GM04503 (cell line): ENCODE measurements at regions not wholly inside any gene's neighbourhood (a gene's known extent, or its start where the extent isn't known, plus 50 kb on each side); places are given as distances from the start of the nearest gene placed in this dataset.
"Not testable (repeated sequence)": the region's sequence is repeated elsewhere in the genome, so short reads cannot be mapped to it uniquely, and the experiment has no call there.

Experiments
- DNase-seq: peaks from one replicate; pipeline ENCODE4 v3.0.0-alpha.2; 2012; ENCODE audit warnings: low read depth

DNA sequence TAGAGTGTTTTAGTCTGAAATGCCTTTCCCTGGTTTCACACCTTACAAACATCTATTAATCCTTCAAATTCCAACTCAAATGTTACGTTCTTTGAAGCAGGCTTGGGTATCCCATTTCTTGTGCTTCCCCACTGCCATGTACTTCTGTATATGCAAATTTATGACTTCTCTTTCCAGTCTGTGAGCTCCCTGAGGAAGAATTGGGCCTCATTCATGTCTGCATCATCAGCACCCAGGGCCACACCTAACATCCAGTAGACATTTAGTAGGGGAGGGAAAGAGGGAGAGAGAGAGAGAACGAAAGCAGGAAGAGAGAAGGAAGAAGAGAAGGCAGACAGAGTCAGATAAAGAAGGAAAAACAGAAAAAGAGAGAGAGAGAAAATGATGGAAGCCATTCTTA is 53.3 kb upstream of the KY start:
- DNase-seq = no peak

DNA sequence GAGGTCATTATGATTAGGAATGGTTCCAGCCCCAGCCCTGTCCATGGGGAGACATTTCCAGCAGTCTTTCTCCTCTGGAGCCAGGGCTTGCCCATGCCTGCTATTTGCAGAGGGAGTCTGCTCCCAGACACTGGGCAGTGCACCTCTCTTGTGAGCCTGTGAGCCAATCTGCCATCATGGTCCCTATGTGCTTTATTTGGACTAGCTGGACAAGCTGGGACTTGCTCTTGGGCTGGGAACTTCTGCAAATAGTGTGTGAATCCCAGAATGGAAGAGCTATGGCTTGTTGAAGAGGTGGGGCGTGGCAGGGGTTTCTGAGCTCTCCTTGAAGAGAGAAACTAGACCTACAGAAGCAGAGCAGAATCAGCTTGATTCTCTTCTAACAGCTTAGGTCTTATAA is 53.7 kb upstream of the KY start:
- no peak for DNase-seq

DNA sequence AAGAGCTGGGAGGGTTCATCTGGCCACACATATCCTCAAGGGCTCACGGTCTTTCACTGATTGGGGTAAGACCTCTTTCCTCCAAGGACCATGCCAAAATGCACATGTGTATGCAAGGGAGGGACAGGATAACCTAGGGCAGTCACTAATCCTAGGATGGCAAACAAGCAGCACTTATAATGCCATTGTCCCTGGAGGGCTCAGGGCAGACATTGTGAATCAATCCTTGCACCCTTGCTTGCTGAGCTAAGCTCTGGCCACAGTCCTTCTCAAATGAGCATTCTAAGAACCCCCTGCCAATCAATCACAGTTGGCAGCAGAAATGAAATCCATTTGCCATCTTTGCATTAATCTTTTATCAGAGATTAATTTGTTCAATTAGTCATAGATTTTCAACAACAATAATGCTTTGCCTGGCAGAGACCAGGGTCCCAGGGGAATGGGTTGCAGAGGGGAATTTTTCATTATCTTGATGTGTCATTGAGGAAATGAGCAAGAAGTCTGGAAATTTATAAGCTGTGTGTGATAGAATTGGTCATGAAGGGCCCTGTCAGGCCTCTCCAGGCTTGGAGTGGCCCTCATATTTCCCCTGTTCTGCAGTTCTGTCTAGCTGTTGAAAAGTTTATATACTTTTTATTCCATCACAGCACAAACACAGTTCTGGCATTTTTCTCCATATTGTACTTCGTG is 57.2 kb upstream of the KY start:
- DNase-seq = no peak

DNA sequence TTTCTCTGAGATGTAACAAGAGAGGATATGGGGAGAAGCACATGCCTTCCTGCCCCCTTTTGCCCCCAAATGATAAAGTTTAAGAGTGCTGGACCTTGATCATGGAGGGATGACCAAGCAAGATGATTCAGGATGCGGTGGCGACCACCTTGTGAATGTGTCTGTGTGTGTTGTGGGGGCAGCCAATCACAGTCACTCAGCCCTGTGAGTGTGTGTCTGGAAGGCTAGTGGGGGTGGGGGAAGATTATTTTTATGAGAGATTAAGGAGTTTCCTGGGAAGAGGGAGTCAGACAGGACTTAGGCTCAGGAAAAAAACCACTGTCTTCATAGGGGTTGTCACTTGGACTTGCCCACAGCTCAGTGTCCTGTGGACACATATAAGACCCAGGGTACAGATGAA is 57.8 kb upstream of the KY start:
- no peak for DNase-seq

DNA sequence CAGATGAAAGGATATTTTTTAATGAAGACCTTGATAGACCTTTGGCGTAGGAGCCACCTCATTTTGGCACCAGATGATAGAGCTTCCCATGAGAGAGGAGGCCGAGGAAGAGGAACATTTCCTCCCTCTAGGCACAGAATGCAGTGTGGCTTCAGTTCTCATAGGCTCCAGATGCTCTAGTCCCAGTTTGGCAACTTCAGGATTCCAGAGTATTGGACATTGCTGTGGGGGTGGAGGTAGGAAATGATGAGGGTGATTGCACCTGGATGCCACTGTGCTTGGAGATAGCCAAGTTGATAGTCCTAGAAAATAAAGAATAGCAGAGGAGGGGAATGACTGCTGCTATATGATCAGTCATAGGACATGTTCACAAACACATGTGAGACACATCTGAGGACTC is 58.3 kb upstream of the KY start:
- no peak for DNase-seq

DNA sequence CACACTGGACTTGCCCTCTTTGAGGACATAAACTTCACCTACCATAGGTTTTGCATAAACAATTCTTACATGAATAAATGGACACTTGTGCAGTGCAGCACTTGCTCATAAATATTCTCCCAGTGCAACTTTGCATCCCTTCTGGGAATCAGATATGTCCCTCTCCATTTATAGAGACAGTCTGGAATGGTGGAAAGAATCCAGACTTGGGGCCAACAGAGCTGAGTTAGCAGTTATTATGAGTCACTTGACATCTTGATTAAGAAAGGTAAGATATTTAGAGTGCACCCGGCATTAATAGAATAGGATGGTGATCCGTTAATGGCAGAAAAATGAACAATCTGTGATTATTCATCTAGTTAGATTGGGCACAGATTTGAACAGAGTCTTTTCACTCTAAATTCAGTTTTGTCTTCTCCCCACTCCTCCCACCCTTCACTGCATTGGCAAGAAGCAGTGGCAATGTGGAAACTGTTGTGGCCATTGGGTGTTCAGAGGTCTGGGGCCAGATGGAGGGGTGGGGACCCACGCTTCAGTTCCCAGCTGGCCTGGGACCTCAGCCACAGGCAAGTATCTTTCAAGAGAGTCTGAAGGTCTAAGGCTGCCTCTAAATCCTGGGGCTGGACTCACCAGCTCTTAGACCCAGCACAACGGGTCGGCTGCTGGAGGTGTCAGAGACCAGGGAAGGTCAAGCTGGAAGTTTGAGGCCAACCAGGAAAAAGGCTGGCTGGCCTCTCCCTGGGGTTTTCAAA is 58.9 kb upstream of the KY start:
- no peak for DNase-seq

DNA sequence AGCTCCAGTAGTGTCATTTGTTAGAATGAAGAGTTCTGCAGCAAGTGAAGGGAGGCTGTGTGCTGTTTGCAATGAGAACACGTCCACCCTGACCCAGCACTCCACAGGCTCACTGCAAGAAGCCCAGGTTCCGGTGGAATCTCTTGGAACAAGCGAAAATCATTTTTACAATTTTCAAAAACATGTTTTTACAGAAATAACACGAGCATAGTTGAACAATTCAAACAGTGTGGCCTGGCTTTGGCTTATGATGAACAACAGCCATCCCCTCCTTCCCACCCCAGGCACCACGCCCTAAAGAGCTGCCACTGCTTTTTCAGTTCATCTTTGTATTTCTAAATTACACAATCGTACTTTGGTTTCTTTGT is 59.5 kb upstream of the KY start:
- no peak for DNase-seq

DNA sequence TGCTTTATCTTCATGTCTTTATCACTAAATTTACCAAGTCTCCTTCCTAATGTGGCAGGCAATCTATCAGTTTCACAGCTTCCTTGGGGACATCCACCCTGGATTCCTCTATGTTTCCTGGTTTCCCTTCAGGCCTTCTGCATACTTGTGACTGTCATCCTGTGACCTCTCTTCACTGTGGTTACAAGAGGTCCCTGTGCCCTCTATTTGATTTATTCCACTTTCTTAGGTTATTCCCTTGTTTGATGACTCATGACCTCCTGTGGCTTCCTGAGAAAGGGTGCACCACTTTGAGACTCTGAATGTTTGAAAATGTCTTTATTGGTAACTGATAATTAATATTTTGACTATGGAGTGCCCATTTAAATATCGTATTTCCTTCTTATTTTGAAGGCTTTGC is 60.5 kb upstream of the KY start:
- no peak for DNase-seq

DNA sequence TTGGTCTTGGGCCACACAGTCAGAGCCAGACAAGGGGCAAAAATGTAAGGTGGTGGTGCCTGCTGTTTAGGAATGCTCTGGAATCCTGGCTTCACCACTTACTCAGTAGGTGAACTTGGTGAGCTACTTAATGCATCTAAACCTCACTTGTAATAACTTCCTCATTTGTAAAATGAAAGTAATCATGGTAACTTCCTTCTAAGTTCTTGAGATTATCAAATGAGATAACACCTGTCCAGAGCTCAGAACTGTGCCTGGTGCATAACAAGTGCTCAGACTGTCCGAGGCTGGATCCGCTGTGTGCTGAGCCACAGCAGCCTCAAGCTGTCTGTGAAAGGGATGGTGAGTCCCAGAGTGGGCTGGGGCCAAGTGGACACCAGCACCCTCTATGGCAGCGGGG is 62.8 kb upstream of the KY start:
- DNase-seq = no peak

DNA sequence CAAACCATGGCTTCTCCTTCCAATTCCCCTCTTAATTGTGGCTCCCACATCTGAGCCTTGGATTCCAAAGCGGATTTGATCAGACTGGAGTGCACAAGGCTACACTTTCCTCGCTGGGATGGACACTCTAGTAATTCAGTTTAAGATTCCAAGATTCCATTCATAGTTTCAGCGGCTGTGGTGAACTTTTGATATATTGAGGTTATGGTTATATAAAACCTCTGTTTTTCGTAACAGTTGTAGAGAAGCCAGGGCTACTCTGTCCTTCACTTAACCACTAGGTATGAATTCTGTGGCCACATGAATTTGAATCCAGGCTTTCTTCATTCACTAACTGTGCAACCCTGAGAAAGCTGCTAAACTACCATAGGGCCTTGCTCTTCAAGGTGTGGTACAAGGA is 67.9 kb upstream of the KY start:
- DNase-seq = peak; percentile 59

DNA sequence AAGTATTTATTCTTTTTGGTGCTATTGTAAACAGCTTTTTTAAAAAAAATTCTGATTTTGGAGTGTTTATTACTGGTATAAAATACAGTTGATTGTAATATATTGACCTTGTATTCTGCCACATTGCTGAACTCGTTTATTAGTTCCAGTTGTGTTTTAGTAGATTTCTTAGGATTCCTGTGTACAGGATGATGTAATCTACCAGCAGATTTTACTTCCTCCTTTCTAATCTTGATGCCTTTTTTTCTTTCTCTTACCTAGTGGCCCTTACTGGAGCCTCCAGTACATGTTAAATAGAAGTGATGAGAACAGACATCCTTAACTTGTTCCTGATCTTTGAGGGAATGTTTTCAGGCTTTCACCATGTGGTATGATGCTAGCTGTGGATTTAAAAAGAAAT is 70.4 kb upstream of the KY start:
- no peak for DNase-seq

DNA sequence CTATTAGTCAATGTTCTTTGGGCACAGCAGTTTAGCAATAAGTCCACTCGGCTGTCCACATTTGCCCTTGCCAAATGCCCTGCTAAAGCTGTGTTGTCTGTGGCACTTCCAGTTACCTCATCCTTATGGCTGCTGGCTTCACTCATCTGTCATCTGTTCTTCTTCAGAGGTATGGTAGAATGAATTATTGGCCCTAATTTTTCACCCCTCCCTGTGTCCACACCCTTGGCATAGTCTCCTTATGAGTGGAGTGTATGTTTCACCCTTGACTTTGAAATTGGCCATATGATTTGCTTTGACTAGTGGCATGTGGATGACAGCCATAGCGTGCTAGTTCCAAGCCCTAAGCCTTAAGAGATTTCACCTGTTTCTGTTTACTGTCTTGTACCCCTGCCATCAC is 72.1 kb upstream of the EPHB1 start:
- no peak for DNase-seq

DNA sequence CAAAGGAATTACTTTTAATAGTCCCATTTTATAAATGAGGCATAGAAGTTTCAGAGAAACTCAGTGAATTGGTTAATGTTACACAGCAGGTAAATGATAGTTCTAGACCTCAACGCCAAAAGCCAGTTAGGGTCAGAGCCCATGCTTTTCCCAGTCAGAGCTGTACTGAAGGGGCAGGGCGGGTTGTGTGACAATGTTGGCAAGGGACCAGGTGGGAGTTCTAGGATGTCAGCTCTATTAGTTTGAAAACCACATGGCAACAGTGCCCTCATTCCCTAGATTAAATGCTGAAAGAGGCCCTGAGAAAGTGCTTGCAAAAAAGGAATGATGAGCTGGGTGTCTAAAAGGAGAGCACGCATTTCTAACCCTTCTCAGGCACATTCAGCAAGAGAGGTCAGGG is 65.4 kb upstream of the EPHB1 start:
- no peak for DNase-seq

DNA sequence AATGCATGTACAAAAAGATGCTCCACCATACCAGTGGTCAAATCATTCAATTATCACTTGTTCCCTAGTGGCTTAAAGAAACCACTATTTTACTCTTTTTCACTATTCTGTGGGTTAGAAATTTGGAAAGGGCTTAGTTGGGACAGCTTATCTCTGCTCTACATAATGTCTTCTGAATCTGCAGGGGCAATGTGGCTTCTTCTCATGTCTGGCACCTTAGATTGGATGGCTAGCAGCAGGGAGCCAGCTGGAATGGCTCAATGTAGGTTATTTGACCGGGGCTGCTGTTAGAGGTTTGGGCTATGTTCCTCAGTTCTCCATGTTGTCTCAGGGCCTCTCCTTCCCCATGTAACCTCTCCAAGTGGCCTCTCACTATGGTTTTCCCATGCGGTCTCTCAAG is 57.5 kb upstream of the EPHB1 start:
- DNase-seq = no peak

DNA sequence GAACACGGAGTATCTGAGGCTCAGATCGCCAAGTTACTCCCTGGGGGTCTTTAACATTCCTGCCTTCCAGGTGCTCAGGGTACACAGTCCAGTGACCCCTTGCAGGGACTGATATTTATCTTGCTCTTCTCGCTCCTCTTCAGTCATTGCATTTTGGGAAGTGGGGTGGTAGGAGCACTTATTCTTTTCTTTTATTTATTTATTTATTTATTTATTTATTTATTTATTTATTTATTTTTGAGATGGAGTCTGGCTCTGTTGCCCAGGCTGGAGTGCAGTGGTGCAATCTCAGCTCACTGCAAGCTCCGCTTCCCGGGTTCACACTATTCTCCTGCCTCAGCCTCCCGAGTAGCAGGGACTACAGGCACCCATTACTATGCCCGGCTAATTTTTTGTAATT is 55.0 kb upstream of the EPHB1 start:
- not testable (repeated sequence) for DNase-seq

DNA sequence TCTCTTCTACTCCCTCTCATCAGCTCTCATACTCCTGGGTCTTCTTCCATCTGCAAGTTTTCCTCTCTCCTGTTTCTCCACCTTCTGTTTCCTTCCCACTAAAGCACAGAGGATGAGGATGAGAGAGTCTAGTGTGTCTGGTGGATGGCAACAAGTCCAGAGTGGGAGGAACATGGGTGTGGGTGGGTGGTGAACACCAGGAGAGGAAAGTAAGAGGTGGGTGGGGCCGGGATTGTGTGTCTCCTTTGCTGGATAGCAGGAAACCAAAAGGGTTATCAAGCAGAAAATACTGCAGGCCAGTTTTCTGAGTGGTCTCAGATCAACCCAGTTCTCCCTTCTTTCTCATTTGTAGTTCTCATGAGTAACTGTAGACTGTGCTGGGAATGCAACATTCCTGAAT is 52.9 kb upstream of the EPHB1 start:
- no peak for DNase-seq

DNA sequence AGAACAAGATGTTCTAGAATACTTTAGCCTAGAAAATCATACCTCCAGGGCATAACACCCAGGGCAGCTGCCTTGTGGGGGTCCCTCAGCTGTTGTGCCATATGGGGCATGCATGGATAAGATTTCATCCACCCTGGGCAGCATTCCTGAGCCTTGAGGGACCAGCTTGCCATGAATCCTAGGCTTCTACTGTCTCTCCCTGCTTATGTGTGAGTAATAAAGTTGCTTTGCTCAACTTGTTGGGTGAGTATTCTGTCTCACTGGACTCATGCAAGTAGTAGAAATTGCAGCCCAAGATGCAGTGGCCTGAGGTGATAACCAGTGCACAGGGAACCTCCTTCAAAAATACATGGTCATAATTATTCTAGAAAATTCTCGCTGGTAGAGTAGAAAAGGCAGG is 52.1 kb upstream of the EPHB1 start:
- DNase-seq = no peak
